ENCODE measurements at regions not wholly inside any gene's neighbourhood (a gene's known extent, or its start where the extent isn't known, plus 50 kb on each side); places are given as distances from the start of the nearest gene placed in this dataset.

DNA sequence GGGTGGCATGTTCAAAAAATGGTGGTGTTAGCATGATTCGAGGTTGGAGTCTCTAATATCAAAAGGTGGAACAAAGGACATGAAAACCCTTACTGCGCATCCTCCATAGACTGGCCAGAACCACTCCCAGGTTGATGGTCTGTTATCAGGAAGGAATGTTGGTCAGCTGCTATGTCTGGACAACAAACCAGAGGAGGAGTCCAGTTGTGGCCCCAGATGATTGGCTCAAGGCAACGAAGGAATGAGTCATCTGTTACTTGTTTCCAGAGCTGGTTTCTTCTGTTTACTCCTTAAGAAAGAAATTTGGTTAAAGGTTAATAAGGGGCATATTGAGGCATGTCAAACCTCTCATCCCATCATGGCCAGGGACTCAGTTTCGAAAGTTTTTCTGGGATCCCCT is 56.8 kb upstream of the GRIA4 start:
- no peak for DNase-seq (ENCODE audit: low read depth)

DNA sequence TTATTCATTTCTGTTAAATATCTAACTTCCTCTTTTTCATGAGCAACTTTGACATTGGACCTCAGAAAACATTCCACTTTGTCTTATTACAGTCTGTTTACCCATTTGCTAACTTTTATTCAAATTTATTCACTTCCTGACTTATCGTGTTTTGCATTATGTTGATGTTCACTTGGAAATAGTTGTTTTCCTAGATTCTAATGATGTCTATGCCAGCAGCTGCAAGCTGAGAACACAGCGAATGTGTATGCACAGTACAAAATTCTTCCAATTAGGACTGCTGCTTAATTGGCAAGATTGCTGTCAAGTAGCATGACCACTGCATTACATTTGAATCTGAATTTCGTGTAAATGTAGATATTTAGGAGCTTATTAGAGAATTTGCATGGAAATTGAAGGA is 61.5 kb upstream of the GRIA4 start:
- no peak for DNase-seq (ENCODE audit: low read depth)

DNA sequence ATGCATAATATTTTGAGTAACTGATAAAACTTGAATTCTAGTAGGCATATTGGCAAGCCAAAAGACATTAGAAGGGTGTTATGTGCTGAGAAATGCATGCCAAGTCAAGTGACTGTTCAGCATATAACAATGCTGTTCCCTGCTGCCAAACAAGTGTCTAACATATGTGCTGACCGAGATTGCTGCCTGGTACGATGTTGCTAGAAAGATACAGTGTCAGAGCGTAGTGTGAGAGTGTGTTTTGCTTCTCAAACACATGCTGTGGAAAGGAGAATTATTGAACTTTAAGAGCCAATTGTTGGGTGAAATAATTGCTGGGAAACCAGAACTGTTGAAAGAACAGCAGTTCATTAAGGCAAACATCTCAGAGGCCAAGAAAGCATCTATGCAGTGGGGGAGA is 71.3 kb upstream of the GRIA4 start:
- no peak for DNase-seq (ENCODE audit: low read depth)

DNA sequence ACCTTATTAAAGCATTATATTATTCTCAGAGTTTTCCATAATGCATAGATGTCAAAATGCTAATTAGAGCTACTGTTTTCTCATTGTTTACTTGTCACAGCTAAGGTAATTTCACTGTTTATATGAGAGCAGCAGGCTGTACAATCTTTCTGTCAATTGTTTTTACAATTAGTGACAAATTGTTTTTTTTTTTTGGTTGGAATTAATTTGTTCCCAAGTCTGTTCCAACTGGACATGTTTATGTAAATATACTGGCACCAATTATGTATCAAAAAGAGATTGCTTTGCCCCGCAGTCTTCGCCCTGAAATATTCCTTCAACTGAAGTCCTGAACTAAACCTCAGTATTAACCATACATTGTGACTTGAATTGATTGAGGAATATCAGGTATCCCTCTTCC is 72.3 kb upstream of the GRIA4 start:
- no peak for DNase-seq (ENCODE audit: low read depth)

DNA sequence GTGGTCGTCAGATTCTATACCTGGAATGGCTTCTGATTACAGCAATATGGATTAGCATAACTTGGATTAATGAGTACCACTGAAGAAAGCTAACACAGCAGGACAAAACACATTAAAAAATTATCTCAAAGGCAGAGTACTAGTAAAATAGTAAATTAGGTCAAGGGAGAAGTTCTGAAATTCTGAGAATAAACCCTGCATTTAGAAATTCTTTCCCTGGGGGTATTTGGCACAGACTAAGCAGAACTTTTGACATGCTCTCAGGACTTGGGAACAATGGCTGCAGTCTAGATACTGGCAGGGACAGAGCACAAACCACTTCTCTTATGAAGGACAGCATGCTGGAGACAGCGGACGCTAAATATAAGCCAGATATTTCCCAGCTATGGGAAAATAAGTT is 85.6 kb upstream of the GRIA4 start:
- DNase-seq (ENCODE audit: low read depth), result no peak

DNA sequence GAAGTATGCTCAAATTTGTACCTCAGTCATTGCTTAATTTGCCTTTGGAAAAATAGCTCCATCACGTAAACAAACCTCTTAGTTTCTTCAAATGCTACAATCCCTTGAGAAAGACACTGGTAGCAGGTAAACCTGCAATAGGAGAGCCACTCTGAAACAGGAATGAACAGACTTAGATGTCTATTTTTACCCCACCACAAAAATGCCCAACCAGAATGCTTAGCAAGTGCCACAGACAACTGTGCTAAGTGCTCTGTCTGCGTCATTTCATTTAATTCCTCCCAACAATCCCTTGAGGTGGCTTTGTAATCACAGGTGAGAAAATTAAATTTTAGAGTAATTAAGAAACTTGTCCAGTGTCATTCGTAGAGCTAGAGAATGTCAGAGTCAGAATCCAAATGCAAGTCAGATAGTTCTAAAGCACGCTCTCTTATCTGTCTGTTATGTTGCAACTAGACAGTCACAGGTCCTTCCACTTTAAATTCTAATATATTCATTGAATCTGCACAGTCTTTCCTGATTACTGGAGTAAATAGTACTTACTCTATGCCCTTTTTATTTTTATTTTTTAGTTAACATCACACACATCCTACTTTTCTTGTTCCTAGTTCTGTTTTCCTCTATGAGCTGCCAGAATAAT is 89.0 kb upstream of the GRIA4 start:
- DNase-seq (ENCODE audit: low read depth), result no peak

DNA sequence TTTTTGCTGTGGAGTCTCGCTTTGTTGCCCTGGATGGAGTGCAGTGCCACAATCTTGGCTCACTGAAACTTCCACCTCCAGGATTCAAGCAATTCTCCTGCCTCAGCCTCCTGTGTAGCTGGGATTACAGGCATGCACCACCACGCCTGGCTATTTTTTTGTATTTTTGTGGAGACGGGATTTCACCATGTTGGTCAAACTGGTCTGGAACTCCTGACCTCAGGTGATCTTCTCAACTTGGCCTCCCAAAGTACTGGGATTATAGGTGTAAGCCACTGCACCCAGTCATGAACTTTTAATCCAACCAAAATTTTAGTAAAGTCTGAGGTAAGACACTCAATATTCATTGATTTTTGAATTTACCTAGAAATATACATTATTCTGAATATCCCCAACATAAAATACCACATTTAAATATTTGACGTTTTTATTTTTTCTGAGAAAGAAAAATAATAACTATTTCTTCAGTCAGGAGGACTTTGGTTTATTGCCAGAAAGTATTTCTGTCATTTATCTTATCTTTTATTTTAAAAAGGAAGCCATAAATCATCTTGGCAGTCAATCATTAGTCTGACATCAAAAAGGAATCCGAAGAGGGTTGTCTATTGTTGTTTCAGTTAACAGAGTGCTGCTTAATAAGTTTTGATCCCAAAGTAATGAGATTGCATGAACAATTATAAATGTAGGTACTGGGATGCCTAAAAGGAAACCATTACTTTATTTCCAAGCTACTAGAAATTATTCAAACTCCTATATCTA is 102.2 kb upstream of the GRIA4 start:
- DNase-seq (ENCODE audit: low read depth), result no peak

DNA sequence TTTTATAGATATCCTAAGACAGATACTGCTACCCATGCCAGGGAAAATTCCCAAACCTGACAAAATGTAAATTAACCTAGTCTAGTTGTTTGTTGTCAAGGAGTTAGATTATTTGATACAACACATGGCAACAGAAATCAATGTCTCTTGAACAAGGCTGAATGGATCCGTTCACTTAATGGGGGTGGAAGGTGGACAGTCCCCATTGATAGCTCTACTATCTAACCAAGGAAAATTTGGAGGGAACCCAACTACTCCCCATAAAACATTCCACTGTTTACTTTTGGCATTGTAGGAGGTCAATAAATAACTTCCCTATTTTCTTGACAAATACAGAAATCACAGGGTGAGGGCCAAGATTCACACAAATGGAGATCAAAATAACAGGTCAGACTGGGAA is 117.9 kb upstream of the GRIA4 start:
- DNase-seq (ENCODE audit: low read depth), result no peak

DNA sequence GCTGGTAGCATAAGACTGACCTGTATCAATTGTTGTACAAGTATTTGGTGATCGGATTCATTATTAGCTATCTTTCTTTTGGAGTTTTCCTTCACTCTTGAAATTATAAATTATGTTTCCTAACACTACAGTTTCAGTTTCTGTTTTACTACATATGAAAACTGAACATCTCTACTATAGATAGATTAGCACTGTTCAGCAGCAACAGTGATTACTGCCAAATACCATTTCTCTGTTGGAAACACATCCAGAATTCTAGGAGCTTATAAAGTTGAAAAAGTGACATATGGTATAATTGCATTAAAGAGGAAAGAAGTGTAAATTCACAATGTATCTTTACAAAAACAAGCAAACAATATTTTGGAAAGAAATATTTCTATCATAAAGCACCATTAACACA is 118.5 kb upstream of the GRIA4 start:
- no peak for DNase-seq (ENCODE audit: low read depth)

DNA sequence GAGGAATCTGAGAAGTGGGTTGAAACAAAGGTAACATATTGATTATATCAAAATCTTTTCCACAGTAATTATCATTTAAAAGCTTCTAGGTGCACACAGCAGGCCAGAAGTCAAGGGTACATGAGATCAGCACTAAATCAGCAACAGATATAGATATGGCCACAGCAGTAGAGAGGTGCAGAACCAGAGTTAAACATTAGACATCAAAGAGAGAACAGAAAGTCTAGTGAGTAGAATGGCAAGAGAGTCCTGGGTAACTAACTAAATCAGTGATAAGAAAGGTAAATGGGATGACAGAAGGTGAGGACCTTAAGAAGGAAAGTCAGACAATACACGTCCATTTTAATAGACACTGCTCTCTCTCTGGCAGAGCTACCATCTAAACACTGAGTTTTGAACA is 119.5 kb upstream of the GRIA4 start:
- no peak for DNase-seq (ENCODE audit: low read depth)

DNA sequence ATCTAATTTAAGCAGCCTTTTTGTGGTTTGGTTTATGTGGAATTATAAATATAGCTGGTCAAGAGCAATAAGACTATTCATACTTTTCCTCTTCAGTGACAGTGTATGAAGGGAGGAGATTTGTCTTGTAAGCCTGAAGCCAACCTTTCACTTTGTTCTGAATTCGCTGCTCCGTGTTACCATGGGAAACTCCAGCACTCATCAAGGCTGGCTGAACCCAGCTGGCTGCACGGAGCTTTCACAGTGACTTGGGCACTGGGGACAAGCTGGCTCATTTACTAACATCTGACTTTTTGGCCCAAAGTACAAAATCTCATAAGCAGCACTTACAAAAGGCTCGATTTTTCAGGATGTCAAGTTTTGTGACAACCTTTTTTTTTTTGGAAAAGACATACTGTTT is 120.4 kb upstream of the GRIA4 start:
- DNase-seq (ENCODE audit: low read depth), result peak; percentile 3

DNA sequence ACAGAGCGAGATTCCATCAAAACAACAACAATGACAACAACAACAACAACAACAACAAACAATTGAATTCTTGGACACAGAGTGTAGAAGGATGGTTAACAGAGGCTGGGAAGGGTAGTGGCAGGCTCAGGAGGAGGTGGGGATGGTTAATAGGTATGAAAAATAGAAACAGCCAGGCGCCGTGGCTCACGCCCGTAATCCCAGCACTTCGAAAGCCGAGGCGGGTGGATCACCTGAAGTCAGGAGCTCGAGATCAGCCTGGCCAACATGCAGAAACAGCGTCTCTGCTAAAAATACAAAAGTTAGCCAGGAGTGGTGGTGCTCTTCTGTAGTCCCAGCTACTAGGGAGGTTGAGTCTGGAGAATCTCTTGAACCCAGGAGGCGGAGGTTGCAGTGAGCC is 122.9 kb upstream of the GRIA4 start:
- no peak for DNase-seq (ENCODE audit: low read depth)

DNA sequence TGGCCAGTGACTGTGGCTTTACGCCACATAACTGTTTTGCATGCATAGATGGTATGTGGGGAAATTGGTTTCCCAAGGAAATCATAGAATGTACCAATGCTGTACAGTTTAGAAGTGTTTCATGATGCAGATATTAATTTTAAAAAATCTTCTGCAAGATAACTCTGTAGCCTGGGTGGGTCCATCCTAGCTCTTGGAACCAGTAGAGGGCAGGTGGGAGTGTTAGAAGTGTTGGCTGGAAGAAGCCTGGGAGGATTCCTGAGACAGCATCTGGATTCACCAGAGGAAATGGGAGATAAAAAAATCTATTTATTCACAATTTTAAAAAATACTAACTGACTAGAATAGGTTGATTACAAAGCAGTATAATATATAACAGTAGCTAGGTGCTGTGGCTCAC is 139.9 kb upstream of the GRIA4 start:
- no peak for DNase-seq (ENCODE audit: low read depth)

DNA sequence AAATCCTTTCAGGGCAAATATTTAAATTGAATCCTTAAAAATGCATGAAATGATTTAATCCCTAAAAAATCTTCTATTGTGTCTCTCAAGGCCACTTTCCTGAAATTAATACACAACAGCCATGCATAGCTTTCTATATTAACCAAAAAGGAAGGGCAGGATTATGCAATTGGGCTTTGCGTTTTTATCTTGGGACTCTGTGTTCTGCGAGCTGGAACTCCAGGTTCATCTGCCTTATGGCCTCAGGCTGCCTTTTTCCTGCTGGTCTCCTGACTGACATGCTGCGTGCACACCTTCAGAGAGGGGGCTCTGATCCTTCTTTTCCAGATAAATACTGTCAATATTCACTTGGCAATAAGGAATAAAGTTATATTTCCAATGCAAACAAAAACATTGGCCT is 141.7 kb upstream of the GRIA4 start:
- no peak for DNase-seq (ENCODE audit: low read depth)

DNA sequence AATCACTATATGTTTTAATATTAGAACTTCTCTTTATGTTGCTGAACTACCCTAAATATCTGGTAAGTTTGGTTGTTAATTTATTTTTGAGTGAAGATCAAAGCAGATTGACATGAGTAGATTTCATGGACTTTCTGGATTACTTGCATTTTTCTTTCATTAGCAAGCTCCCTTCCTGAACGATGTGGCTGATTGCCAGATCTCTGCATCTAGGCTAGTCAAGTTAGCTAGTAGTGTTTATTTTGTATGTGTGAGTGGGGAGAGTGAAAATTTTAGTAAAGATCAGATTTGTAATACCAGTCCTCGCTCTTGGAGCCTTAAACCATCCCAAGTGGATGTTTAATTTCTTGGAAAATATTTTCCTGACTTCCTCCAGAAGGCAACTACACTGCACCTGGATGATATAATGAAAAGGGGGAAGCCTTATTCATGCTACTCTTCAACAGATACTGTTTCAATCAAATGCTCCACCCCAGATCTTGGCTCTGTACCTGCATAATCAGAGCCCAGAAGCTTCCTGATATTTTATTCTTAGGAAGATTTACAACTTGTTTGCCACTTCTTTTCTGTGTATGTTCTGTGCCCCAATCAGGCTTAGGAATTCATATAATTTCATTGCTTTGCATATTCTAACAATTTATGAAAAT is 143.2 kb upstream of the GRIA4 start:
- no peak for DNase-seq (ENCODE audit: low read depth)

DNA sequence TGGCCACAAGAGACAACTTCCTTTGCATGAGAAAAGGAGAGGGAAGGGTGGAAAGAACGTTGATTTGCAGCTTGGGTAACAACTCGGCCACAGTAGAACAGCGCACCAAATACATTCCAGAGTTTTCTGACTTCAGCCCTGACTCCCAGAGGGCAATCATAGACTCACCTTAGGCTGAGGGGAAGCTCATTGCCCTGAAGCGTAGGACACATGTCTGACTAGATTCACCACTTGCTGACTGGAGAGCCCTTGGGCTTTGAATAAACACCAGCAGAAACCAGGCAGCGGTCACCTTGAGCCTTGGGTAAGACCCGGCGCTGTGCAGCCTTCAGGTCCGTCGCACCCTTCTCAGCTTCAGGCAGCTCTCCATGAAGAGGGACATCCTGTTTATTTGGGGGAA is 151.8 kb upstream of the GRIA4 start:
- no peak for DNase-seq (ENCODE audit: low read depth)

DNA sequence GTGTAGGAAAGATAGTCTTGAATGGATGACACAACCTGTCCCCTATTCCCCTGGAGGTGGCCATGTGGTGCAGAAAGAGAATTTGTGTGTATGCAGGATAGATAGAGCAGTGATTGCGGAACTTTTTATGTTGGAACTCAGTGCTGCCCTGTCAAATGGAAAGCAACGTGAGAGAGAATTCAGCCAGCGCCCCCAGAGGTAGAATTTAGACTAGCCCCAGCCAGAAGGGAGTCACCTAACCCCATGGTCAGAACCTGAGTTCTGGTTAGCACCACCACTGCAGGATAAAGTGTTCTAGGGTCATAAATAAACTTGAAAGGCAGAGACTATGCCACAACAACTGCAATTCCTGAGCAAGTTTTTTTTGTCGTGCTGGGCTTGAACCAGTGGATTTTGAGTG is 152.9 kb upstream of the GRIA4 start:
- no peak for DNase-seq (ENCODE audit: low read depth)

DNA sequence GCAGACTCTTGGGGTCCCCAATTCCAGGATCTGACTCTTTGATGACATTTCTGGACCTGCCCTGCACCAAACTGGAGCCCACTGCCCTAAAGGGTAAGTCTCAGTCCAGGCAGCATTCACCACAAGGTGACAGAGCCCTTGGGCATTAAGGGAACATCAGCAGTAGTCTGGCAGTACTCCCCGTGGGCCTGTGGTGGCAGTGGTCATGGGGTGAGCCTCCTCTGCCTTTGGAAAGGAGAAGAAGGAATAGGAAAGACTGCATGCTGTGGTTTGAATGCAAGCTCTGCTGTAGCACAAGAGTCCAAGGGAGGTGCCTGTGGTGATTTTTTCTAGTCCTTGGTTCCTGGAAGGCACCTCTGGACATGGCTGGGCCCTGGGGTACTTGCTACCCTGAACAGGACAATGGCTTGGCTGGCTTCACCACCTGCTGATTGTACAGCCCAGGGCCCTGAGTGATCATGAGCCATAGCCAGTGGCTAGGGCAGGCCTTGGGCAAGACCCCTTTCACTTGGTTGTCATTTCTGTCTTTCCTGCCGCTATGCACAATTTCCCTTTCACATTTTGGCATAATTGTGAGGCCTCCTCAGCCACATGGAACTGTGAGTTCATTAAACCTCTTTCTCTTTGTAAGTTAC is 160.7 kb upstream of the GRIA4 start:
- DNase-seq (ENCODE audit: low read depth), result no peak

DNA sequence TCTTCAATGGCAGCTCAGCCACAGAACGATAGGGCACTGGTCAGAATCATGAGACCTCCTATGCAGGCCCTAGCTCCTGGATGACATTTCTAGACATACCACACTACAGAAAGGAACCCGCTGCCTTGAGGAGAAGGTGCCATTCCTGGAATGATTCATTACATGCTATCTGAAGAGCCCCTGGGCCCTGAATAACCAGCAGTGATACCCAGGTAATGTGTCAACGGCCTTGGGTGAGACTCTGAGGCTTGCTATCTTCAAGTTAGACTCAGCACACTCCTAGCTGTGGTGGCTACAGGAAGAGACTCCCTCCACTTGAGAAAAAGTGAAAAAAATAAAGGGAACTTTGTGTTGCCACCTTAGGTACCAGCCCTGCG is 161.2 kb upstream of the GRIA4 start:
- no peak for DNase-seq (ENCODE audit: low read depth)

DNA sequence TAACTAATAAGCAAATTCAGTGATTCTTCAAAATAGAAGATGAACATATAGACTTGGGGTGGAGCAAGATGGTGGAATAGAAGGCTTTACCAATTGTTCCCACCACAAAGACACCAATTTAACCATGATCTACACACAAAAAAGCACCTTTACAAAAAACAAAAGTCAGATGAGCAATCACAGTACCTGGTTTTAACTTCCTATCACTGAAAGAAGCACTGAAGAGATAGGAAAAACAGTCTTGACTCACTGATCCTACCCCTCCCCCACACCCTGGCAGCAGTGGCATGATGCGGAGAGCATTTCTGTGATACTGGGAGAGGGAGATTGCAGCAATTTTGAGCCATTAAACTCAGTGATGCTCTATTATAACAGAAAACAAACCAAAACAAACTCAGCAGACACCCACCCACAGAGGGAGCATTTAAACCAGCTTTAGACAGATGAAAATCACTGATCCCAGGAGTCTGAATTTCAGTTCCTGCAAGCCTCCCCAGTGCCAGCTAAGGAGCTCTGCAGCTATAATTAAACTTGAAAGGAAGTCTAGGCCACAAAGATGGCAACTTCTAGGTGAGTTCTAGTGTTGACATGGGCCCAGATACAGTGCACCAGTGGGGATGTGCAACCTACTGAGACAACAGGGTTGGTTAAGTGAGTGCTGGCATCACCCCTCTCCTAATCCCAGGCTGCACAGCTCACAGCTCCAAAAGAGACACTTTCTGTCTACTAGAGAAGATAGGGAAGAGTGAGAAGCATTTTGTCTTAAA is 161.8 kb upstream of the GRIA4 start:
- no peak for DNase-seq (ENCODE audit: low read depth)

DNA sequence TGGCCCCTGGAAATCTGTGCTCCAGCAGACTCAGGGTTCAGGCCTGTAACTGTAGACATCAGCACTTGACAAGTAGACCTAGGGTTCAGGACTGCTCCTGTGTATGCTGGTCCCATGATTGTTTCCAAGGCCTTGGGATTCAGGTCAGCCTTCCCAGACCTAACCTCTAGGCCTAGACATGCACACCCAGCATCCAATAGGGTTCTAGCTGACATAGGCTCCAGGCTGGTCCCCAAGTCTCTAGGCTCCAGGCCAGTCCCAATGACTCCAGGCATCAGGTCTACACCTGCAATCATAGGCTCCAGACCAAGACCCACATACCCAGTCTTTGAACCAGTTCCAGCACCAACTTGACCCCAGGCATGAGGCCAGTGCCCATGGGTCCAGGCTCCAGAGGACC is 166.2 kb upstream of the GRIA4 start:
- no peak for DNase-seq (ENCODE audit: low read depth)

DNA sequence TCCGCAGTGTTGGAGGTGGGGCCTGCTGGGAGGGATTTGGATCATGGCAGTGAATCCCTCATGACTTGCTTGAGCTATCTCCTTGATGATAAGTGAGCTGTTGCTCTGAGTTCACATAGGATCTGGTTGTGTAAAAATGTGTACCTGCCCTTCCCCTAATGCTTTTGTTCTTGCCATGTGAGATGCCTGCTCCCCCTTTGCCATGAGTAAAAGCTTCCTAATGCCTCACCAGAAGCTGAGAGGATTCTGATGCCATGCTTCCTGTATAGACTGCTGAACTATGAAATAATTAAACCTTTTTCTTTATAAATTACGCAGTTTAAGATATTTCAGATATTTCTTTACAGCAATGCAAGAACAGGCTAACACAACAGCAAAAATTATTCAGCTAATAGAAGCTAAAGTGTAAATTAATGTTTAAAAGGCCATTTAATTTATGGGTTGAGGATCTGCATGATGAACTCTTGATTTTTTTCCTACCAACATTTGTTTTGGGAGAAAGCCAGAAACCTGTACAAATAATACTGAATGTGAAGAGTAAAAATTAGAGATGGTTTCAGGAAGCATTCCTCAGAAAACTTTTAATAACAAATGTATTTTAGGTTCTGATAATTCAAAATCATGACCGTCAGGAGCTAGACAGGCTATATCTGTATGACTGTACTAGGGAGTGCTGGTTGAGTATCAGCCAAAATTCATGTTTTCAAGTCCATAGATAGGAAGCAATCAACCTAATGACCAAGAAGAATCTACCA is 177.5 kb upstream of the GRIA4 start:
- no peak for DNase-seq (ENCODE audit: low read depth)

Data from stromal cell of bone marrow (primary cell).